Lung (tissue), 11 donors: ENCODE measurements at regions not wholly inside any gene's neighbourhood (a gene's known extent, or its start where the extent isn't known, plus 50 kb on each side); places are given as distances from the start of the nearest gene placed in this dataset.
"Not testable (repeated sequence)": the region's sequence is repeated elsewhere in the genome, so short reads cannot be mapped to it uniquely, and the experiment has no call there.

Experiments used
- ATAC-seq: fragments of 200-7000 bp; cut with Tn5 transposase; one replicate; pipeline ENCODE4 v1.9.1; 2020; ENCODE audit warnings: moderate number of reproducible peaks; ENCODE audit not compliant: insufficient read depth, low FRiP score
- DNase-seq, 3 donors: peaks; one replicate each; pipeline ENCODE4 v3.0.0-alpha.2; 2013 to 2017
- H3K27ac ChIP-seq, 2 donors: one replicate each; pipeline ENCODE4 v1.5.1; 2013; ENCODE audit warnings: mild to moderate bottlenecking in 2 of 2, moderate library complexity in 2 of 2, control low read depth in 1 of 2, inconsistent platforms in 1 of 2, low read depth in 1 of 2, low read length in 1 of 2
- H3K27me3 ChIP-seq, 3 donors: one replicate each; pipeline ENCODE4 v1.5.1; 2013; ENCODE audit warnings: low read length in 2 of 3; ENCODE audit not compliant: control insufficient read depth in 3 of 3, insufficient read depth in 3 of 3
- H3K36me3 ChIP-seq, 4 donors: one replicate each; pipeline ENCODE4 v1.5.1; 2013; ENCODE audit warnings: low read length in 4 of 4, mild to moderate bottlenecking in 1 of 4, moderate library complexity in 1 of 4; ENCODE audit not compliant: control insufficient read depth in 4 of 4, insufficient read depth in 4 of 4
- H3K4me1 ChIP-seq, 5 donors: one replicate each; pipeline ENCODE4 v1.5.1; 2013; ENCODE audit warnings: low read length in 5 of 5, mild to moderate bottlenecking in 2 of 5, moderate library complexity in 1 of 5; ENCODE audit not compliant: control insufficient read depth in 5 of 5, insufficient read depth in 5 of 5
- H3K4me3 ChIP-seq: one replicate; pipeline ENCODE4 v1.5.1; 2013; ENCODE audit warnings: mild to moderate bottlenecking, control low read depth, moderate library complexity
- H3K9ac ChIP-seq, 2 donors: one replicate each; pipeline ENCODE4 v1.5.1; 2013; ENCODE audit warnings: low read length in 2 of 2, control low read depth in 1 of 2; ENCODE audit not compliant: insufficient read depth in 1 of 2
- H3K9me3 ChIP-seq, 4 donors: one replicate each; pipeline ENCODE4 v1.5.1; 2013; ENCODE audit warnings: low read length in 3 of 4, mild to moderate bottlenecking in 1 of 4, moderate library complexity in 1 of 4; ENCODE audit not compliant: control insufficient read depth in 4 of 4, insufficient read depth in 3 of 4
- CTCF ChIP-seq: IDR thresholded peaks from 2 replicates; pipeline ENCODE4 v1.5.1; 2012; ENCODE audit warnings: mild to moderate bottlenecking; ENCODE audit errors: control extremely low read depth, extremely low read depth
- WGBS, 2 donors: extraction: QIAGEN DNeasy Blood & Tissue Kit; methylation state at CpG; one replicate each; pipeline ENCODE4 v1.1.7; 2013; 5-methylcytosine and 5-hydroxymethylcytosine counted together
- donor health status: control.
- donor health status: control.
- donor health status: Bipolar disorder and iron deficiency.
- donor health status: healthy.
- donor health status: DM: yes; HTN: yes; CAD: no.

- WGBS, 2 donors = 96% methylated on average over 1 of the region's 1 CpG
- H3K9ac ChIP-seq = no peak overlapping the region
- no peak for TF ChIP-seq CTCF
- no peaks in the 10 kb centered on the region for H3K9me3 ChIP-seq
- H3K27ac ChIP-seq = no peak overlapping the region
- no peaks in the 10 kb centered on the region for H3K27me3 ChIP-seq
- no peaks in the 10 kb centered on the region for H3K36me3 ChIP-seq
- H3K4me3 ChIP-seq = no peak overlapping the region
- ATAC-seq (no peak), DNase-seq (no peak)
- H3K4me1 ChIP-seq = no peaks in the 10 kb centered on the region
Observed at GRCh38 chr5:54398191-54398590, 57.3 kb upstream of the HSPB3 start.

GRCh38 chr5:54397420-54397819 is 58.1 kb upstream of the HSPB3 start:
- DNase-seq (no peak), ATAC-seq (no peak)
- Histone ChIP-seq H3K9me3 (no peaks in the 10 kb centered on the region), H3K27ac (no peak overlapping the region), H3K27me3 (no peaks in the 10 kb centered on the region), H3K4me1 (no peaks in the 10 kb centered on the region), H3K9ac (no peak overlapping the region), H3K4me3 (no peak overlapping the region), H3K36me3 (no peaks in the 10 kb centered on the region)
- 86 to 91% methylated on average over 1 of the region's 1 CpG for WGBS, 2 donors
- no peak for TF ChIP-seq CTCF

GRCh38 chr5:54393007-54393406 is 62.5 kb upstream of the HSPB3 start:
- not testable (repeated sequence) for H3K9me3 ChIP-seq, DNase-seq, H3K27me3 ChIP-seq, H3K27ac ChIP-seq, ATAC-seq, H3K9ac ChIP-seq, H3K36me3 ChIP-seq, H3K4me3 ChIP-seq, H3K4me1 ChIP-seq
- 93 to 100% methylated on average over 1 of the region's 1 CpG for WGBS, 2 donors

GRCh38 chr5:54390539-54391031 is 64.9 kb upstream of the HSPB3 start:
- WGBS, 2 donors = 88 to 90% methylated on average over 5 of the region's 5 CpGs
- H3K36me3 ChIP-seq = no peaks in the 10 kb centered on the region
- H3K9ac ChIP-seq = no peak overlapping the region
- no peak overlapping the region for H3K27ac ChIP-seq
- H3K4me1 ChIP-seq = no peaks in the 10 kb centered on the region
- H3K27me3 ChIP-seq = no peaks in the 10 kb centered on the region
- no peak for ATAC-seq
- no peaks in the 10 kb centered on the region for H3K9me3 ChIP-seq
- TF ChIP-seq CTCF = no peak
- no peak for DNase-seq
- no peak overlapping the region for H3K4me3 ChIP-seq
